AG10803 (cell line): ENCODE measurements at regions not wholly inside any gene's neighbourhood (a gene's known extent, or its start where the extent isn't known, plus 50 kb on each side); places are given as distances from the start of the nearest gene placed in this dataset.
A peak's percentile ranks its signal among the peaks of the same experiment; 100 is the strongest.

ENCODE experiments used
- DNase-seq: peaks from one replicate; pipeline ENCODE4 v3.0.0; 2010; ENCODE audit warnings: low read depth
- H3K4me3 ChIP-seq: 2 replicates; pipeline ENCODE4 v1.5.1; 2011; ENCODE audit warnings: mild to moderate bottlenecking, low read length, control low read depth
- CTCF ChIP-seq: conservative IDR thresholded peaks from 2 replicates; pipeline ENCODE4 v1.5.1; 2011; ENCODE audit warnings: mild to moderate bottlenecking, low read length, control low read depth, inconsistent platforms

DNA sequence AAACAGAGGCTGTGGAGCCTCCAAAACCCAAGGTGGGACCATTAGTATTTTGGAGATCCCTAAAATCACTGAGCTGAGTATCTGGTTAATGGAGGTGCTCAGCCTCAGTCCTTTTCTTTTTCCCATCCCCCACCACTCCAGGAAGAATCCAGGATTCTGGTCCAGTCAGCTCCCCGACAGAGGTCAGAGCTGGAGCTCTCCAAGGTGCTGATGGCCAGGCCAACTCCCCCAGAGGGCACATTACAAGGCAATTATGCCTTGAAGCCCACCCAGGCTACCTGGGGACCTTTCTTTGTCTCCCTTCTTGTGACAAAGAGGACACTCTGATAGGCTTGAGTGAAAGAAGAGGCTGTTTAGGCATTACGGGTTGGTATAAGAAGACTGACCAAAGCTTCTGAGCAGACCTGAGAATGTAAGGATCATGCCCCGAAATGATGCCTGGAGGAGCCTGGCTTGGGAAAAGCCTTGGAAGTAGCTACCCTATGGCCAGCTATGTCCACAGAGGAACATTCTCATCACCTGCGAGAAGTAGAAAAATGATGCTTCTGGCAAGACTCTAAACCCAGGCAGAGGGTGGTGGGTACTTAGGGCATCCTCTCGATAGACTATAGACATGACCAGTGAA is 102.5 kb upstream of the LDAH start:
- TF ChIP-seq CTCF, result no peak
- H3K4me3 ChIP-seq, result no peak overlapping the region
- DNase-seq, result no peak

GRCh38 chr2:20919297-20919800 is 96.4 kb upstream of the LDAH start:
- no peak for TF ChIP-seq CTCF
- H3K4me3 ChIP-seq, result no peak overlapping the region
- no peak for DNase-seq

DNA sequence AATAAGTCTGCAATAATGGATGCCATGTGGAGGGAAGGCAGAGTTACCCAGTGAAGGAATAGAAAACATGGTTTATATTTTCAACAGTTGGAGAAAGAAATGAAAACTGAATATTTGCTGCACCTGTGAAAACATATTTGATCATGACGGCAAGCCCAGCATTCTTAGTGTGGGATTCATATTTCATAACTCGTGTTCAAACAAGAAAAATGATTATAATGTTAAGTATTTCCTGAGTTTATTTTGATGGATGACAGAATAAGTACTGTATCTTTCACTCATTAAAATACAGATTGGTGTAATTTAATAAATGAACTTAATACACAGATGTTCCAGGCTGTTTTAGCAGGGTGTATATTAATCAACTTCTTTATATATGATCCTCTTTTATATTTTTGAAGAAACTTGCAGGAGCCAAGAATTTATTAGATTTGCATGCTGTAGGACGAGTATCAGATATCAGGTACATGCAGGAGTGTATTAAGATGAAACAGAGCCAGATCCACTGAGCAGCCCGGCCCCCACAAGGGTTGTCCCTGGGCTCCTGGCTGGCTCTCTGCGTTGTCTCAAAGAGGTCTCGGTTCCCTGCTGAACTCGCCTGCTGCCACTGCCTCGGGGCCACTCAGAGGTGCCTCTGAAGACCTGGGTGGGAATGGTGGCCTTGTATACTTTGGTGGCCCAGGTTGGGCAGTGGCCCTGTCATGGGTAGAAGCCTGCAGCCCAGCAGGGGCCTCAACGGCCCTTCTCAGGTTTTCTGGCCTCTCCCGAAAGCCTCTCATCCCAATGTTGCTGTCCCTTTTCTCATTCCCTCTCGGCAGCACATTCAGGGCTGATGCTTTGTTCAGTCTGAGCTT is 95.0 kb upstream of the LDAH start:
- TF ChIP-seq CTCF, result no peak
- DNase-seq, result peak; percentile 11
- no peak overlapping the region for H3K4me3 ChIP-seq

- no peak for TF ChIP-seq CTCF
These were observed 94.4 kb upstream of the LDAH start for GRCh38 chr2:20917287-20917660.

GRCh38 chr2:20916604-20917286 is 93.8 kb upstream of the LDAH start:
- H3K4me3 ChIP-seq, result no peak overlapping the region
- TF ChIP-seq CTCF, result no peak; the same call in 1 of the 2 replicates
- DNase-seq, result peak; percentile 25

More at GRCh38 chr2:20917287-20917660, 94.4 kb upstream of the LDAH start:
- H3K4me3 ChIP-seq, result no peak overlapping the region
- DNase-seq, result no peak

DNA sequence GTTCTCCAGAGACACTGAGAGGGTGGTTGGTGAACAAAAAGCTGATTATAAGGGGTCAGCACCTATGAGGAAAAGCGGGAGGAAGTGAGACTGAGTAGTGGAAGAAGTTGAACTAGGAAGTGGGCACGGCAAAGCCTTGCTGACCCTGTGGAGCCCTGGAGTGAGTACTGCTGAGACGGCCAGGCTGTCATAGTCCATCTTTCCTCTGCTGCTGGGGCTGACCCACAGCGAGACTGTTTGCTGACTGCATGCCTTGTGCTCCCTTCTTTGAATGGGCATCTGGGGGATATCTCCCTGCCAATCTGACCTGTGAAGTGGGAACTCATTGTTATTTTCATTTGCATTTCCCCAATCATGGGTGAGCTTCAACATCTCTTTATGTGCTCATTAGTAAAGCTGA is 92.4 kb upstream of the LDAH start:
- H3K4me3 ChIP-seq, result no peak overlapping the region
- no peak for DNase-seq
- TF ChIP-seq CTCF, result no peak
